ENCODE measurements at regions not wholly inside any gene's neighbourhood (a gene's known extent, or its start where the extent isn't known, plus 50 kb on each side); places are given as distances from the start of the nearest gene placed in this dataset.

DNA sequence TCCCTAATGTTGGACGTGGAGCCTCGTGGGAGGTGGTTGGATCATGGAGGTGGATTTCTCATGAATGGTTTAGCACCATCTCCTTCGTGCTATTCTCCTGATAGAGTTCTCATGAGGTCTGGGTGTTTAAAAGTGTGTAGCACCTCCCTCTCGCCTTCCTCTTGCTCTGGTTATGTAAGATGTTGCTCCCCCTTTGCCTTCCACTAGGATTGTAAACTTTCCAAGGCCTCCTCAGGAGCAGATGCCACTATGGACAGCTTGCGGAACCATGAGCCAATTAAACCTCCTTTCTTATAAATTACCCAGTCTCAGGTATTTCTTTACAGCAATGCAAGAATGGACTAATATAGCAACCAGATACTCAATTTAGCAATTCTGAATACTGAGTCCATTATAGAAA lies 82.4 kb upstream of the PELI1 start:
- peak overlapping the region in 1 of 4 donors; percentile 73 for H3K27ac ChIP-seq
- TF ChIP-seq, protein P1, sequence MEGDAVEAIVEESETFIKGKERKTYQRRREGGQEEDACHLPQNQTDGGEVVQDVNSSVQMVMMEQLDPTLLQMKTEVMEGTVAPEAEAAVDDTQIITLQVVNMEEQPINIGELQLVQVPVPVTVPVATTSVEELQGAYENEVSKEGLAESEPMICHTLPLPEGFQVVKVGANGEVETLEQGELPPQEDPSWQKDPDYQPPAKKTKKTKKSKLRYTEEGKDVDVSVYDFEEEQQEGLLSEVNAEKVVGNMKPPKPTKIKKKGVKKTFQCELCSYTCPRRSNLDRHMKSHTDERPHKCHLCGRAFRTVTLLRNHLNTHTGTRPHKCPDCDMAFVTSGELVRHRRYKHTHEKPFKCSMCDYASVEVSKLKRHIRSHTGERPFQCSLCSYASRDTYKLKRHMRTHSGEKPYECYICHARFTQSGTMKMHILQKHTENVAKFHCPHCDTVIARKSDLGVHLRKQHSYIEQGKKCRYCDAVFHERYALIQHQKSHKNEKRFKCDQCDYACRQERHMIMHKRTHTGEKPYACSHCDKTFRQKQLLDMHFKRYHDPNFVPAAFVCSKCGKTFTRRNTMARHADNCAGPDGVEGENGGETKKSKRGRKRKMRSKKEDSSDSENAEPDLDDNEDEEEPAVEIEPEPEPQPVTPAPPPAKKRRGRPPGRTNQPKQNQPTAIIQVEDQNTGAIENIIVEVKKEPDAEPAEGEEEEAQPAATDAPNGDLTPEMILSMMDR (IDR thresholded peaks at IDR 0.05) = no peak
- no peak for TF ChIP-seq POLR2A (IDR thresholded peaks at IDR 0.05)
- TF ChIP-seq EP300 (IDR thresholded peaks at IDR 0.05; ENCODE audit: low read depth) = no peak
- intact Hi-C loops (cut with DNase I; ENCODE audit: low total_unique reads) = no loop called here
- H3K4me1 ChIP-seq = peaks cover 5 to 41% (median 15%) of the 10 kb centered on the region in 4 donors
- 59 to 85% methylated on average over 3 to 5 of the region's 5 CpGs for WGBS, 2 donors (ENCODE audit: low coverage in 1 of 2)
- in situ Hi-C loops (cut with MboI; ENCODE audit: low pct_ligation_motif_present in 1 of 4, low pct_unique_long_range_greater_than_20kb in 1 of 4, low sequenced_read_pairs in 3 of 4) = no loop called here
- H3K36me3 ChIP-seq = no peaks in the 10 kb centered on the region
- H3K4me3 ChIP-seq = no peak overlapping the region
- H3K27me3 ChIP-seq = no peaks in the 10 kb centered on the region
- no peak for DNase-seq
- H3K9me3 ChIP-seq = no peaks in the 10 kb centered on the region

- H3K27me3 ChIP-seq = no peaks in the 10 kb centered on the region
- 16 to 17% methylated on average over 7 of the region's 7 CpGs for WGBS, 2 donors (ENCODE audit: low coverage in 1 of 2)
- no peaks in the 10 kb centered on the region for H3K9me3 ChIP-seq
- H3K4me3 ChIP-seq = peak overlapping the region in 3 of 4 donors; percentile 37 to 60 (median 48)
- peaks cover 0 to 32% (median 10%) of the 10 kb centered on the region in 4 donors for H3K4me1 ChIP-seq
- DNase-seq = no peak
- no peaks in the 10 kb centered on the region for H3K36me3 ChIP-seq
- intact Hi-C loops (cut with DNase I; ENCODE audit: low total_unique reads) (no loop called here), in situ Hi-C loops (cut with MboI; ENCODE audit: low pct_ligation_motif_present in 1 of 4, low pct_unique_long_range_greater_than_20kb in 1 of 4, low sequenced_read_pairs in 3 of 4) (no loop called here)
- no peak for TF ChIP-seq EP300 (IDR thresholded peaks at IDR 0.05; ENCODE audit: low read depth)
- TF ChIP-seq, protein P1 (IDR thresholded peaks at IDR 0.05) = no peak
- TF ChIP-seq POLR2AphosphoS5 (IDR thresholded peaks at IDR 0.05) = no peak
- no peak for TF ChIP-seq POLR2A (IDR thresholded peaks at IDR 0.05)
- H3K27ac ChIP-seq = peak overlapping the region; percentile 73 to 86 (median 76)
These were observed 83.4 kb upstream of the PELI1 start for GRCh38 chr2:64227603-64228125.

DNA sequence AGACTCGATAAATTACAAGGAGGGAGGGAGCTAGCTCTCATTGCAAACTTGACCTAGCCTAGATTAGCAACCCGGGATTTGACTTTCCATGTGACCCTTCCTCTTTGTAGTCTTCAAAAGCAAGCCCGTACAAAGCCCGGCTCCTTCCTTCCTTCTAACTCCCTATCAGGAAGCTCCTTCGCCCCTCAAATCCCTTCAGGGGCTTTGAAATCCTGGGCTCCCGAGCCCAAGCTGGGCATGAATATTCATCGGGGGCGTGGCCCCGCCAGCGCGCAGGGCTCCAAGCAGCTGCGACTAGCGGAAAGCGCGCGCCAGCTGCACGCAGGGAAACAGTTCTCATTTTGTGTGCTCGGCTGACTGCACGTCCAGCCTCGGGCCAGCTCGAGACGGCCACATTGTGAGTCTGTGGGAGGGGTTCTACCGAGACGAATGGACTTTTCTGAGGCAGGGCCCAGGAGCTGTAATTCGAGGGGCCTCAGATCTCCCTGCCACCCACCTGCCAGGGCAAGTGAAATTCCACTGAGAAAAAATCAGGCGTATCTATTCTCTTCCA lies 84.0 kb upstream of the PELI1 start:
- Histone ChIP-seq H3K4me1 (peaks cover 0 to 26% (median 8%) of the 10 kb centered on the region in 4 donors), H3K36me3 (no peaks in the 10 kb centered on the region), H3K4me3 (peak overlapping the region in 3 of 4 donors; percentile 37 to 60 (median 48)), H3K27ac (peak overlapping the region; percentile 73 to 86 (median 76)), H3K9me3 (no peaks in the 10 kb centered on the region), H3K27me3 (no peaks in the 10 kb centered on the region)
- in situ Hi-C loops (cut with MboI; ENCODE audit: low pct_ligation_motif_present in 1 of 4, low pct_unique_long_range_greater_than_20kb in 1 of 4, low sequenced_read_pairs in 3 of 4) = no loop called here
- peak; percentile 85 for DNase-seq
- TF ChIP-seq POLR2AphosphoS5 (IDR thresholded peaks at IDR 0.05) (peak; percentile 58 to 75 (median 75)), EP300 (IDR thresholded peaks at IDR 0.05; ENCODE audit: low read depth) (no peak), POLR2A (IDR thresholded peaks at IDR 0.05) (peak; percentile 48)
- TF ChIP-seq, protein P1 (IDR thresholded peaks at IDR 0.05) = peak in 1 of 5 experiments; percentile 7
- WGBS, 2 donors (ENCODE audit: low coverage in 1 of 2) = 0 to 1% methylated on average over 1 to 25 of the region's 26 CpGs
- intact Hi-C loops (cut with DNase I; ENCODE audit: low total_unique reads) = no loop called here

GRCh38 chr2:64228918-64229317 lies 84.7 kb upstream of the PELI1 start:
- intact Hi-C loops (cut with DNase I; ENCODE audit: low total_unique reads) = no loop called here
- Histone ChIP-seq H3K27me3 (no peaks in the 10 kb centered on the region), H3K9me3 (no peaks in the 10 kb centered on the region), H3K36me3 (no peaks in the 10 kb centered on the region), H3K4me3 (peak overlapping the region in 1 of 4 donors; percentile 60), H3K27ac (peak overlapping the region; percentile 73 to 86 (median 76)), H3K4me1 (peaks cover 0 to 25% (median 8%) of the 10 kb centered on the region in 4 donors)
- WGBS, 2 donors (ENCODE audit: low coverage in 1 of 2) = 74 to 79% methylated on average over 4 of the region's 4 CpGs
- TF ChIP-seq POLR2AphosphoS5 (IDR thresholded peaks at IDR 0.05) = no peak
- TF ChIP-seq, protein P1 (IDR thresholded peaks at IDR 0.05) = no peak
- DNase-seq = no peak
- in situ Hi-C loops (cut with MboI; ENCODE audit: low pct_ligation_motif_present in 1 of 4, low pct_unique_long_range_greater_than_20kb in 1 of 4, low sequenced_read_pairs in 3 of 4) = no loop called here
